Right renal pelvis (tissue), 4 donors: ENCODE measurements at regions not wholly inside any gene's neighbourhood (a gene's known extent, or its start where the extent isn't known, plus 50 kb on each side); places are given as distances from the start of the nearest gene placed in this dataset.
"Not testable (repeated sequence)": the region's sequence is repeated elsewhere in the genome, so short reads cannot be mapped to it uniquely, and the experiment has no call there.

Experiments
- DNase-seq, 4 donors: peaks; one replicate each; pipeline ENCODE4 v3.0.0-alpha.2; 2013; ENCODE audit warnings: low read depth in 4 of 4, low spot score in 3 of 4, missing footprints in 1 of 4

- no peak for DNase-seq
Observed at GRCh38 chr6:40162074-40162473, 227.8 kb upstream of the MOCS1 start.

DNA sequence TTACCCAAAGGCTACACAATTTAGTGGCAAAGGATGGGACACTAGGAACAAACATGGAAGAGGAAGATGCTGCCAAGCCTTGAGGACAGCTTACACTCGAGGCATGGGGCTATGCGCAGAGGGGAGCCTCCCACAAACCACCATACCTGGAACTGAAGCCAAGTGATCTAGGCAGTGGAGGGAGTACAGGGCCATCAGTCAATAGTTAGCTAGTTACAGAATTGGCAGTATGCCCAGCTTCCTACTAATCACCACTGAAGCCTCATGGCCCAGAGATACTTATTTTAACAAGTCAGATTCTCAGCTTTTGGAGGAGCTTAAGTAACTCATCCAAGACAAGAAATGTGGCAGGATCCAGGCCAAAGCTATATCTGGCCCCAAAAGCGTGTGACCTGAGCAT, 226.6 kb upstream of the MOCS1 start:
- no peak for DNase-seq

- DNase-seq = no peak
Observed at GRCh38 chr6:40159865-40160264, 225.6 kb upstream of the MOCS1 start.

- no peak for DNase-seq
Observed at GRCh38 chr6:40152701-40153436, 218.6 kb upstream of the MOCS1 start.

GRCh38 chr6:40152196-40152595, 217.9 kb upstream of the MOCS1 start:
- no peak for DNase-seq

- no peak for DNase-seq
Observed at GRCh38 chr6:40148882-40149573, 214.8 kb upstream of the MOCS1 start.

DNA sequence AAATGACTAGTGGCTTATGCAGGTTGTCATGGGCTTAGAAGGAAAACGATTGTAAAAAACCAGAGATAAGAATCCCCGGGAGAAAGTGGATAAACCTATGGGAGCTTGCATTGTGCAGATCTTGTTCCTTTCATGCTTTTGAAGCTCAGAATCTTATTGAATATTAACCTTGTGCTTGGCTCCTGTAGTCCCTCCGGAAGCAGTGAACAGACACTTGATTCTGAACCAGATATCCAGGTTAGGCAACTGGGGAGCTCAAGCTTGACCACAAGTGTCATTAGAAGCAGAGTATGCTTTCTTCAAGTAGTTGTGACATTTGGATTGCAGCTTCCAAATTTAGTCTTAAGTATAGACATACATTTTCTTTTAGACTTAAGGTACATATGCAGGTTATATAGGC, 212.6 kb upstream of the MOCS1 start:
- no peak for DNase-seq

GRCh38 chr6:40139447-40139846, 205.2 kb upstream of the MOCS1 start:
- DNase-seq = no peak

DNA sequence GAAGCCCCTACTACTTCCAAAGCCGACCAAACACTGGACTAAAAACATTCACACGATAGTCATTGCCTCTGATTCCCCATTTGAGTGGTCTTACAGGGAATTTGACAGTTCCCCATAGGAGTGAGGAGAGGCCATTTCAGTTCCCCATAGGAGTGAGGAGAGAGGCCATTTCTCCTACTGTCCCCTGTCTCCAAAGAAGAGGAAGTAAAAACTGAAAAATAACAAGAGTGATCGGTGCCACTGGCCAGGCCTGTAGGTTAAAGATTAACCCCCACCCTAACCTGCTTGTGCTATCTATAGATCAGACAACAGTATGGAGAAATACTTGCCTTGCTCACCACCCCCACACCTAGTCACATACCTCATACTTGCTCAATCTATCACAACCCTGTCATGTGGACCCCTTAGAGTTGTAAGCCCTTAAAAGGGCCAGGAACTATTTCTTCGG, 204.0 kb upstream of the MOCS1 start:
- no peak for DNase-seq

GRCh38 chr6:40135491-40136072, 201.3 kb upstream of the MOCS1 start:
- DNase-seq = no peak

GRCh38 chr6:40133981-40134380, 199.7 kb upstream of the MOCS1 start:
- DNase-seq = not testable (repeated sequence)

DNA sequence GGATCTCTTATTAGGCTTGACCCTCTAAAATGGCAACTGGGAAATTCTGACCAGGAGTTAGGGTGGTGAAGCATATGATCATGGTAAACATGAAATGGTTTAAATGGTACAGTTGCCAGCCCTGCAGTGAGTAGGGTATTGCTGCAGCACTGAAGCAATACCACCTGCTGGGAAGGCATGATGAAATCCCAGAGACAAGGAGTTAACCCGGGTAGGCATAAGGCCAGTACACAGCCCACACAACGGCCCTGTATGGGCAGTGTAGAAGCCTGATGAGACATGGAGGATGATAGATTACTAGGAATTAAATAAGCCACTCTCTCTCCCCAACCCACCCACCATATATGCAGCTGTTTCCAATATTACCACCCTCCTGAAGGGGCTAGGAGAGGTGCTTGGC, 197.4 kb upstream of the MOCS1 start:
- no peak for DNase-seq

GRCh38 chr6:40128127-40128526, 193.9 kb upstream of the MOCS1 start:
- DNase-seq = no peak

GRCh38 chr6:40125680-40126394, 191.6 kb upstream of the MOCS1 start:
- DNase-seq = no peak

DNA sequence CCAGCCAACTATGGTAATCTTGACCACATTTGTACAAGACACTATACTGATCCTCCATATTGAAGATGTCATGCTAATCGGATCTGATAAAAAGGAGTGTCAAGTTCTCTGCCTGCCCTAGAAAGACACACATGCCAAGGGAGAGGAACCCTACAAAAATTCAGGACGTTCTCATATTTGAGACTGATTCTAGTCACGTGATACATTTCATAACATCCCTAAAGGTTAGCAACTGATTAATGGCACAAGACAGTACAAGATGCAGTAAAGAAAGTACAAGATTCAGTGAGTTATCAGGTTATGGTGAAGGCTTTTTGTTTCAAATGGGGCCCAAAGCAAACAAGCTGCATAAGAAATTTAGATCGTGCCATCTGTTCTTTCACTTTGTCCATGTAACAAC, 190.7 kb upstream of the MOCS1 start:
- DNase-seq = no peak

GRCh38 chr6:40116832-40117231, 182.6 kb upstream of the MOCS1 start:
- no peak for DNase-seq

DNA sequence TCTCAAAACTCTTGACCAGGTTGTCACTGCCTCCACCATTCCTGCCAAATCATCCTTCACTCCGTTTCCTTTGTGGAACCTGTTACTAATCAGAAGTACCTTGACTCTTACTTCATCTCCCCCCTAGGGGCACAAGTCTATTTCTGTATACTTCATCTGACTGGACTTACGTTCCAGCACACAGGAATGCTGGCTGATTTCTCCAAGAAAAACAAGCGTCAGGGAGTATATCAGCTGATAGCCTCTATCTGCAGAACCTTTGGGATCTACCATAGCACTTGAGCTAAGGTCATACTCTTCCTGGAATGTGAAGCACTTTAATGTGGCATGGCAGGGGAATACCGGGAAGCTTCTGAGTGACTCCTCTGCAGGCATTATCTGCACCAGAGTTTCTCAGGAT, 178.1 kb upstream of the MOCS1 start:
- no peak for DNase-seq

DNA sequence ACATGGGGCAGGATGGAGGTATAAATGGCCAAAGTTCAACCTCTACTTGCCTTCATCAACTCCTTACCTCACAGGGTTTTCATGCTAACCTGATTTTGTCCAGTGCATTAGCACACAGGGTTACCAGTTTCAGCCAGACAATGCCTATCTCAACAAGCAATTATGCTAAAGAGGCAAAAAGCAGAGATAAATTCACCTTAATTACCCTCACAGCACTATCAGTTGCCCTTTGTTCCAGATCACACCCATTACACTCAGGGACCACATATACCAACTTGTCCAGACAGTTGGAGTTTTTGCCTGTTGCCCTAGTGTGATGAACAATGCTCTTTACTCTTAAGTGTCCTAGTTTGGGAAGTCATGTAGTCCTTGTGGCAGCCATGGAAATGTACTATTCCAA, 174.5 kb upstream of the MOCS1 start:
- DNase-seq = no peak

DNA sequence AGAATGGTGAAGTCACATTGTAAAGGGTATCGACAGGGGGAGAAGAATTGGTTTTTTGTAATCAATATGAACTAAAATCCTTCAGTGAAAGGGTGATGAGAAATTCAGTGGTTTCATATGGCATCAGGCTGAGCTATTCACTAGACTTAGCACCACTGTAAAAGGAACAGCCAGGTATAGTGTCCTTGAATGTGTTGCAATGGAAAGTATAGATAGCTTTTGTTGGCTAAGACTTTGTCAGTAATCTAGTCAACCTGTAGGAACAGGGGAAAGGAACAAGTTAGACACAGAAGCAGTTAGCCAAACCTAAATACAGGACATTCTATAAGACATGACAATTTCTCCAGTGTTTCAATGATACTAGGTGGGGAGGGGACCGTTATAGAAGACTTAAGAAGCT, 172.6 kb upstream of the MOCS1 start:
- DNase-seq = no peak

DNA sequence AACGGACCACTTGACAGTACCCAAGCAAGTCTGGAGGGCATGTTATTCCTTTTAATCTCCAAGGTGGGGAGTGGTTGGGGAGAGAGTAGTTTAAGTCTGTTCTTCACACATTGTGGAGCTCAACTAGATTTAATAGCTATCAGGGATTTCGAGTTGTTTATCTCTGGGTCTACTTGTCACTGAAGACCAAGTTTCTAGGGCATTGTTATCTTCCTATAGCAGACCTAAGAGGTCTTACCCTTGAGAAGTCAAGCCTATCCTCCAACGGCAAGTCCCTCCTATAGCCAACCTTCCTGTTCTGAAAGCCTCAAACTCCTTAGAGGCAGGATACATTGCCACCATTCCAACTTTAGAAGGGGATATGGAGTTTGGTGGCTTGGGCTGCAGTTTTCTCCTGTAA, 164.5 kb upstream of the MOCS1 start:
- DNase-seq = no peak

DNA sequence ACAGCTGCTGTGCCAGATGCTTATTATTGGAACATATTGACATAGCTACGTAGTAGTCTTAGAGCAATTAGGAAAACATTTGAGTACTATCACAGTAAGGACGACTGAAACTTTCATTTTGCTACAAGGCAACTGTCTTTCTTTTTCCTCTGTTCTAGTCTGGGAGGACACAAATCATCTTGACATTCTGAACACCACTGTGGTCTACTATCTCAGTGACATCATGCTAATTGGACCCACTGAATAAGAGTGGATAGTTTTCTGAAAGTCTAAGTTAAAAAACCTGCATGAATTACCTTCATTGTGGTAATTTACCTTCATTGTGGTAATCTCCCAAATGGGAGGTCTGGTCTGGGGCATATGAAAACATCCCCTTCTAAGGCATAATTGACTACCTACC, 163.3 kb upstream of the MOCS1 start:
- no peak for DNase-seq
